ENCODE measurements at regions not wholly inside any gene's neighbourhood (a gene's known extent, or its start where the extent isn't known, plus 50 kb on each side); places are given as distances from the start of the nearest gene placed in this dataset.

DNA sequence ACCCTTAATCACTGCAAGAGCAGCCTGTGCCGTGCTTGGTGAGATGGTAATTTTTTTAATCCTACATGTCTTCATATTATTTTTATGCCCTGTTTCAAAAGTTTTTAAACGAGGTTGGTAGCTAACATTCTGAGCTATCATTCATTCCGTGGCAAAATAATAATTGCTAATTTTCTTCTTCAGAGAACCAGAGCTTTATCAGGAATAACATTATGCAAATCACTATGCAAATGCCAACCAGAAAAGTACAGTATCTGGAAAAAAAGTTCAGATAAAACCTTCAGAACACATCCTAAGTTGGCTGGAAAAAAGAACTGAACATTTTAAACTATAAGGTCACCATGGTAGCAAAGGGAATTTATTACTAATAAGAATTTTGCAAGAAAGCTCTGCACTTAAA is 165.1 kb upstream of the NABP1 start:
- DNase-seq (ENCODE audit: low spot score), result no peak
- ATAC-seq, result no peak

GRCh38 chr2:191514613-191515012 is 163.3 kb upstream of the NABP1 start:
- no peak for ATAC-seq
- DNase-seq (ENCODE audit: low spot score), result no peak

DNA sequence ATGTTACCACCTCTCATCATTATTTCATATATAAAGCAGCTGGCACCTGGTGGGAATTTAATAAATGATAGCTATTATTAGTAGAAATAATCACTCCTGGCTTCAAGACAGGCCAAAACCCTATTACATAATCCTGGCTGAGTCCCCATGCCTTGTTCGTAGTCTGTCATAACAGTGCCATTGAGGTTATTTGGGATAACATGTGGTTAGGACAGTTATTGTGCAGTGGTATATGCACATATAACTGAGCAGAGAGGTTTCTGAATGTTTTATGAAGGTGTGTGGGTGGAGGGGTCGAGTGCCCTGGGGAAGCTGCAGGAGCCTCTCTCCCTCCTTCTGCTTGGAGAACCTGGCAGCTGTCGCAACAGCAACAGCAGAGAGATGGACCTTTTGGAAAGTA is 162.4 kb upstream of the NABP1 start:
- ATAC-seq, result peak; percentile 53

DNA sequence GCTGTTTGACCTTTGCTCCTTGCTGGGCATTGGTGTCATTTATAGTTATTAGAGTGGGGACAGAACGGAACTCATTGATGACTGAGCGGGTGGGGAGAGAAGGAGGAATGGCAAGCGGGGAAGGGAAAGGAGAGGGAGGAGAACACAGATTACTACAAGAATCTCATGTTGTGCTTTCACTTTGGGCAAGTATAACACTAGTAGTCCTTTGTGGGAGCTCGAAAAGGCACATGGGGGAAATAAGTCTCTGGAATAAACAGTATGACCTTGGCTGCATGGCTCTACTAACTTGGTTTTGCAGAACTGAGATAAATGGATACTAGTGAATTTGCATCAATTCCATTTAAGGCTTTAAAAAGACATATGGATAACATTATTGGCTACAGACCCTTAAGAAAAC is 161.7 kb upstream of the NABP1 start:
- ATAC-seq, result peak; percentile 23

More for the DNA sequence above, 162.4 kb upstream of the NABP1 start:
- DNase-seq (ENCODE audit: low spot score), result no peak

DNA sequence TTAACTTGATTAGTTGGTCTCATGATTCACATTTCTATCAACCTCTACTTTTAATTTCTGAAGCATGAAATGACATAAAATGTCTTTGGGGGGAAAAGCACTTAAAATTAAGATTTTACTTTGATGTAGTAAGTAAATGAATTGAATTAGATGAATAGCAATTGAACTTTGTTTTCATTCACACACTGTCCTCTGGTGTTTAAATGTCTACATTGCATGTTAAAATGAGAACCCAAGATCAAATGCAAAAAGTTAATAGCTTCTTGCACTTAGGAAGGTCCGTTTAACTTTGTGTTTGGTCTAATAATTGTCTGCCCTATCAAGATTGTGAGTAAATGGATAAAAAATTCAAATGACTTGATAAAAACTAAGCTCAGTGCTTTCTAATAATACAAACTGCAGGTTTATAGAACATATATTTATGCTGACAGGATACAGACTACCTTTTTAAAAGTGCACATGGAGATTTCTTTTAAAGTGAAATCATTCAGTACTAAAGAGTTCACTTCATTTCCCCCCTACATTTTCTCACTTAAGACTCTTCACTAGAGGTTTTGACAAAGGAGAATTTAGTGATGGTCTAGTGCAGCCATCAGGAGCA is 156.2 kb upstream of the NABP1 start:
- DNase-seq (ENCODE audit: low spot score), result no peak
- peak; percentile 69 for ATAC-seq

More for the DNA sequence above, 161.7 kb upstream of the NABP1 start:
- no peak for DNase-seq (ENCODE audit: low spot score)

GRCh38 chr2:191522478-191523120 is 155.3 kb upstream of the NABP1 start:
- no peak for ATAC-seq
- no peak for DNase-seq (ENCODE audit: low spot score)

DNA sequence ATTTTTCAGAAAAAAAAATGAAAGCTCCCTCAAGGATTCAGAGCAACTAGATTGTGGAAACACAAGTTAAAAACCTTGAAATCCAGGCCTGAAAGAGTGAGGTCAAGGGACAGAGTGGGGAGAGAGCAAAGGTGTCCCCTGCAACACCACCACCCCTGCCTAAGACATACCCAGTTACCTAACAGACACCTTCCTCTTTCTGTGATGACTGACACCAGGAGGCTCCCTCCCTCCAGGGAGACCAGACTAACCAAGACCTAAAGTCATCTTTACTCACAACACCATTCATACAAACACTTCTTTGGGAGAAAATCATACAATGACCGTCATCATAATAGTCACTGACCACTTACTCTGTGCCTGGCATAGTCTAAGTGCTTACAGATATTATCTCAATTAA is 151.8 kb upstream of the NABP1 start:
- DNase-seq (ENCODE audit: low spot score), result no peak
- ATAC-seq, result no peak

GRCh38 chr2:191526536-191526935 is 151.4 kb upstream of the NABP1 start:
- no peak for ATAC-seq

GRCh38 chr2:191526953-191527556 is 150.9 kb upstream of the NABP1 start:
- DNase-seq (ENCODE audit: low spot score) (no peak), ATAC-seq (no peak)

More at GRCh38 chr2:191526536-191526935, 151.4 kb upstream of the NABP1 start:
- no peak for DNase-seq (ENCODE audit: low spot score)

GRCh38 chr2:191530618-191531017 is 147.3 kb upstream of the NABP1 start:
- no peak for DNase-seq (ENCODE audit: low spot score)
- ATAC-seq, result no peak

GRCh38 chr2:191533693-191534180 is 144.2 kb upstream of the NABP1 start:
- DNase-seq (ENCODE audit: low spot score) (no peak), ATAC-seq (no peak)

DNA sequence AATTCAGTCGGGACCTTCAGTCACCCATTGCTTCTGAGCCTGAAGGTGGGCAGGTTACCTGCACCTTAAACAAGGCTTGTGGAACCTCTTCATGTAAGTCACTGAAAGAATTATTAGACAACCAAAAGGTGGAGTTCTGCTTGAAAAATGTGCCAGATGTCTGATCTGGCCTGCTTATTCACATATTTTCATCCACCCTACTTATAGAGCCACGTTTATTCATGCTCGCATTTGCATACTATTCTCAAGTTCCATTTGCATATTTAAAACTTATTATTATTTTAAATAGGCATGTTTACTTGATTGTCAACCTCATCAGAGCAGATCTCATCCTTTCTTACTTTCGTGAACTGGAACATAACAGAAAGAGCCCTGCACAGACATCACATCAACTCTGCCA is 140.0 kb upstream of the NABP1 start:
- no peak for DNase-seq (ENCODE audit: low spot score)
- ATAC-seq, result no peak

DNA sequence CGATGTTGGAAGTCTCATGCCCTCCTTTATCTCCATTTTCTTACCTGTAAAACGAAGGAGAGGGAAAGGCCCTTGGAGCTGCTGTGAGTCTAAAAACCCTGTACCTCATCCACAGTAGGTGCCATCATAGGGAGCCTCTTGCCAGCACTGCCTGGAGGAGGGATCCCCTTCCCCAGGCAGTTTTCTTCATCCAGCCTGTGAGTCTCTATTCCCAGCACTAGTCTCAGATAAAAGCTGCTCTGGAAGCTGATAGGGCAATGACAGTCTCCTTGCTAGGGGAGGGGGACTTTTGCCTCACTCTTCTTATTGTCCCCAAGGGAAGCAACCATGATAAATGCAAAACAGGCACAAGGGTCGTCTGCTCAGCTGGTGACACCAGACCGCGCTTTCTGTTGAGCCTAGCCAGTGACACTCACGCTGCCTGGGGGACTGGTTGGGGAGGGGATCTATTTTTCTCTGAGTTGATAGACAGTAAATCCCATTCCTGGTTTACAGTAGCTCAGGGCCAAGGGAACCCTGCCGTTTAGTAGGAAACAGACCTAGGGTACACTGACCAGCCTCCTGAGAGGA is 139.5 kb upstream of the NABP1 start:
- ATAC-seq, result no peak
- DNase-seq (ENCODE audit: low spot score), result no peak

DNA sequence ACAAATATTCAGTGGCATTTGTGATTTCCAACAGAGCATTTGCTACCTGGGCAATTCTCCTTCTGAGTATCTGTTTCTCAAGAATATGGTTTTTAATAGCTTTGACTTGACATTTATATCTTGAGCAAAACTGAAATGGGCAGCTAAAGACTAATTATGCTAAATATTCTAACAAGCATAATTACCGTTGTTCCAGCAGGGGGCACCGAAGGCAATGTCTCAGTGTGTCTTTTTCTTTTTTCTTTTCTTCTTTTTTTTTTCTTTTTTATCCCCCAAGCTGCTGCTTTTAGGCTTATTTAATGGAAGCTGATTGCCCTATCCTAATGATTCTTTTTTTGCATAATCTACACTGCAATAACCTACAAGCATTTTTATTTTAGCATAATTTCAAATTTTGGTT is 138.9 kb upstream of the NABP1 start:
- ATAC-seq (no peak), DNase-seq (ENCODE audit: low spot score) (no peak)

- no peak for ATAC-seq
- no peak for DNase-seq (ENCODE audit: low spot score)
Measured at GRCh38 chr2:191540681-191541080, 137.3 kb upstream of the NABP1 start.

DNA sequence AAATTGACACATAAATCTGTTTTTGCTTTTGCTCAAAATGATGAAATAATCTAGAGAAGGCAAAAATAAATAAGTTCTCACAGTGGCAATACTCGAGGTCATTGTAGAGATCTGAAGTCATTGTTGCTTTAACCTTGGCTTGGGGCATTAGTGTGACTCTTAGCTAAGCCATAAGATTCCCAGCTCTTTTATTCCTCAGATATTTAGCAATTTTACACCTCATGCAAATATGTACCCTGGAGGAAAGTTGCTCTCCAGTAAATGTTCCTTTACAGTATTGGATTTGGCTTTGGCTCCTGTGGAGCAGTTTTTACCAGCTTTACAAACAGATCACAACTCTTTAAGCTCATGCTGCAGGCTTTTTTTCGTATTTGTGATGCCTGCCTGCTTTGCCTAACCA is 134.2 kb upstream of the NABP1 start:
- ATAC-seq, result no peak
- DNase-seq (ENCODE audit: low spot score), result no peak

DNA sequence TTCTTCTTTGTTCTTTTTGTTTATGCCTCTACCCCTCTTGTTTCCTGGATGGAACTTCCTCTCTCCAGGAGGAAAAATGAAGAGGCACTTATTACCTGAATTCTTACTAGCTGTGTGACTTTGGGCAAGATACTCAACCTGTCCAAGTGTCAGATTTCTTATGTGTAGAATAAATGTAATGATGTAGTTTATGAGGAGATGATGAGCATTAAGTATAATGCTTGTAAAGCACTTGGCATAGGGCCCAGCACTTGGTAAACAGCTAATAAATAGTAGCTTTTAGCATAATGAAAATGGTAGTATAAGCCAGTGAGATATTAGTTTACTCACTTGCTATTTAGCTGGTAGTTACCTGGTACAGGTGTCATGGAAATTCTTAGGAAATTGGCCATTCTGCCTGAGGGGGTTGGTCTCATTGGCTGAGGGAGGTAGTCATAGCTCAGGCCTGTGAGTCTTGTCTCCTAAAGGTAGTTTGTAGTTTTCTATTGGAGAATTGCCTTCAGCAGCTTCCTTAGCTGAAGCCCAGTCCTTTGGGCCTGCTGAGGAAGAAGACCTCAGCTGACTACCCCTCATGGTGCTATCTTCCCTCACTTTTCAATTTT is 133.4 kb upstream of the NABP1 start:
- ATAC-seq, result no peak
- no peak for DNase-seq (ENCODE audit: low spot score)

DNA sequence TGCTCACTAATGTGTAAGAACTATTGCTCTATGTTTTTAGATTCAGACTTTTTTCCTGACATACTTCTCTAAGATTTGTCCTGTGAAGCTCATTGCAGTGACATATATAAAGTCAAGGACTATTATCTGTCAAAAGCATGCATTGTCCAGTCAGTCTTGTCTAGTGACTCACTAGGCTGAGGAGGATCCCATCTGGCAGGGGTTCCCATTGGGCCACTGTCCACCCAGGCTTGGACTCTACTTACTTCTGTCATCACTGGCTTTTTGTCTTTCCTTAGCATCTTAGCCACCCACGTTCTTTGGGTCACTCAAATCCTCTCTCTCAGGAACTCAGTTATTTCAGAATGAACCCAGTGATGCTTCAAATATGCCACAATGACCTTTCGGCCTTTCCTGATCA is 132.6 kb upstream of the NABP1 start:
- no peak for ATAC-seq

GRCh38 chr2:191552066-191552465 is 125.9 kb upstream of the NABP1 start:
- no peak for ATAC-seq

More for the DNA sequence above, 132.6 kb upstream of the NABP1 start:
- DNase-seq (ENCODE audit: low spot score), result no peak

DNA sequence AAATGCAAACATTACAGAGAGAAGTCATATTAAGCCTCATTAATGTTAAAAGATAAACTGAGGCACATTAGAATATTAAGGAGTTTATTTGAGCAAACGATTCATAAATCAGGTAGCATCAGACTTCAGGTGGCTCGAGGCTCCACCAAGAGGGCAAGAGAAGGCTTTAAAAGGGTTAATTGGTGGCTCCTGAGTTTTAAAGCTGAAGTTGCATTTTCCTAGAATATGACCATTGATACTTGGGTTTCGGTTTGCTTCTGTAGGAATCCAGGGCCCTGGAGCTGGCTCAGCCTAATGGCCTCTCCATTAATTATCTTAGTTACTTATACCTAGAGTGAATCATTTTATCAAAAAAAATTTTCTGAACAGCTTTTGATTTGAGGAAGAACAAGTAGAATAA is 123.7 kb upstream of the NABP1 start:
- no peak for ATAC-seq
- no peak for DNase-seq (ENCODE audit: low spot score)

More at GRCh38 chr2:191552066-191552465, 125.9 kb upstream of the NABP1 start:
- DNase-seq (ENCODE audit: low spot score), result no peak

DNA sequence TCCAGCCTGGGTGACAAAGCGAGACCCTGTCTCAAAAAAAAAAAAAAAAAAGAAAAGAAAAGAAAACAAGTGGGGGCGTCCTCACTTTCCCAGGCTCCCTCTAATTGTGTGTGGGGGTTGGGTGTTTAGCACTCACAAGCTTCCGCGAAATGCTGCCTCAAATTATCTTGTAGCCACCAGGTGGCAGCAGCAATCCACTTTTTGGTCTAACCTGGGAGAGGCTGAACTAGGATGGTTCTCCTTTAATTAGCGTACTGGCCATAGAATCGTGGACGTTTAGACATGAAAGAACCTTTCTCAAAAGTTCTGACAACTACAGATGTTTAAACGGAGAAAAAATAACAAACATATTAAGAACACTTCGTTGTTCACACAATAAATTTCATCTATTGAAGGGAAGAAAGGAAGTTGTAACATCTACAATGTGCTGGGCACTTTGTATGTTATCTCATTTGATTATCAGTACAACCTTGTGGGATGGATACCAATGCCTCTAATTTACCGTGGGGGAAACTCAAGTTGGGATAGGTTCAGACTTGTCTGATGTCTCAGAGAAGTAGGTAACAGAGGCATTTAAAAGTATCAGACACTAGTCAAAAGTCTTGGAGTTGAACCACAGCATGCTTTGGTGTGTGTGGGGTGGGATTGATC is 122.7 kb upstream of the NABP1 start:
- ATAC-seq (peak; percentile 100), DNase-seq (ENCODE audit: low spot score) (peak; percentile 79)
